H9 (cell line): ENCODE measurements at regions not wholly inside any gene's neighbourhood (a gene's known extent, or its start where the extent isn't known, plus 50 kb on each side); places are given as distances from the start of the nearest gene placed in this dataset.

ENCODE experiments used
- DNase-seq: peaks from one replicate; pipeline ENCODE4 v3.0.0-alpha.2; 2017
- H2AFZ ChIP-seq: one replicate; pipeline ENCODE4 v1.6.1; 2013; ENCODE audit warnings: mild to moderate bottlenecking, low read length, control low read depth, moderate library complexity
- H2AK5ac ChIP-seq: 2 replicates; pipeline ENCODE4 v1.6.1; 2013; ENCODE audit warnings: low read length, control low read depth, mixed read lengths; ENCODE audit not compliant: insufficient read length
- H2BK120ac ChIP-seq: one replicate; pipeline ENCODE4 v1.6.1; 2013; ENCODE audit warnings: low read depth, mild to moderate bottlenecking, low read length, control low read depth, inconsistent platforms; ENCODE audit not compliant: poor library complexity, severe bottlenecking
- H2BK12ac ChIP-seq: 2 replicates; pipeline ENCODE4 v1.6.1; 2013; ENCODE audit warnings: low read length, control low read depth, mixed read lengths, low read depth; ENCODE audit not compliant: insufficient read length
- H2BK15ac ChIP-seq: 2 replicates; pipeline ENCODE4 v1.6.1; 2013; ENCODE audit warnings: low read depth, low read length, control low read depth
- H2BK20ac ChIP-seq: one replicate; pipeline ENCODE4 v1.6.1; 2013; ENCODE audit warnings: low read depth, mild to moderate bottlenecking, low read length, control low read depth, inconsistent platforms; ENCODE audit not compliant: poor library complexity, severe bottlenecking
- H2BK5ac ChIP-seq: 2 replicates; pipeline ENCODE4 v1.6.1; 2013; ENCODE audit warnings: low read length, control low read depth, mixed read lengths; ENCODE audit not compliant: insufficient read length
- H3K14ac ChIP-seq: 2 replicates; pipeline ENCODE4 v1.6.1; 2013; ENCODE audit warnings: low read length, control low read depth; ENCODE audit not compliant: insufficient read depth
- H3K18ac ChIP-seq: 2 replicates; pipeline ENCODE4 v1.6.1; 2013; ENCODE audit warnings: low read depth, mild to moderate bottlenecking, mixed read lengths, low read length, control low read depth; ENCODE audit not compliant: insufficient read length
- H3K23ac ChIP-seq: 2 replicates; pipeline ENCODE4 v1.6.1; 2013; ENCODE audit warnings: low read length, control low read depth, mixed read lengths, low read depth; ENCODE audit not compliant: insufficient read length
- H3K23me2 ChIP-seq: 2 replicates; pipeline ENCODE4 v1.6.1; 2013; ENCODE audit warnings: low read depth, mild to moderate bottlenecking, mixed read lengths, low read length, control low read depth; ENCODE audit not compliant: insufficient read length, poor library complexity, severe bottlenecking
- H3K27ac ChIP-seq: 2 replicates; pipeline ENCODE4 v1.5.1; 2013; ENCODE audit warnings: low read length, control low read depth, mixed read lengths, low read depth; ENCODE audit not compliant: insufficient read length
- H3K27me3 ChIP-seq: 2 replicates; pipeline ENCODE4 v1.6.1; 2013; ENCODE audit warnings: low read length, control low read depth, inconsistent platforms; ENCODE audit not compliant: insufficient read depth
- H3K4ac ChIP-seq: 2 replicates; pipeline ENCODE4 v1.6.1; 2013; ENCODE audit warnings: low read depth, mild to moderate bottlenecking, control low read depth, inconsistent platforms, low read length, moderate library complexity
- H3K4me1 ChIP-seq: 2 replicates; pipeline ENCODE4 v1.6.1; 2013; ENCODE audit warnings: low read length, control low read depth, inconsistent platforms; ENCODE audit not compliant: insufficient read depth
- H3K4me2 ChIP-seq: 2 replicates; pipeline ENCODE4 v1.6.1; 2013; ENCODE audit warnings: low read length, control low read depth, mixed read lengths; ENCODE audit not compliant: insufficient read length, insufficient read depth
- H3K56ac ChIP-seq: 2 replicates; pipeline ENCODE4 v1.6.1; 2013; ENCODE audit warnings: low read depth, mild to moderate bottlenecking, mixed read lengths, low read length, control low read depth; ENCODE audit not compliant: insufficient read length
- H3K79me1 ChIP-seq: 2 replicates; pipeline ENCODE4 v1.6.1; 2013; ENCODE audit warnings: low read depth, mild to moderate bottlenecking, moderate library complexity, low read length, control low read depth, inconsistent platforms; ENCODE audit not compliant: insufficient read depth, poor library complexity, severe bottlenecking
- H3K79me2 ChIP-seq: 2 replicates; pipeline ENCODE4 v1.6.1; 2013; ENCODE audit warnings: low read length, control low read depth, inconsistent platforms; ENCODE audit not compliant: insufficient read depth
- H3K9ac ChIP-seq: 2 replicates; pipeline ENCODE4 v1.6.1; 2013; ENCODE audit warnings: low read length, control low read depth, mixed read lengths; ENCODE audit not compliant: insufficient read length; ENCODE audit errors: extremely low read depth
- H3K9me3 ChIP-seq: one replicate; pipeline ENCODE4 v1.6.1; 2013; ENCODE audit warnings: low read depth, low read length, inconsistent platforms; ENCODE audit not compliant: control insufficient read depth
- H3T11ph ChIP-seq: one replicate; pipeline ENCODE4 v1.6.1; 2013; ENCODE audit warnings: mild to moderate bottlenecking, low read length, control low read depth, inconsistent platforms
- H4K20me1 ChIP-seq: one replicate; pipeline ENCODE4 v1.6.1; 2013; ENCODE audit not compliant: control insufficient read depth, insufficient read length, insufficient read depth
- H4K5ac ChIP-seq: 2 replicates; pipeline ENCODE4 v1.6.1; 2013; ENCODE audit warnings: low read depth, mild to moderate bottlenecking, mixed read lengths, low read length, control low read depth; ENCODE audit not compliant: insufficient read length
- H4K8ac ChIP-seq: replicated peaks from 2 replicates; pipeline ENCODE4 v1.6.1; 2013; ENCODE audit warnings: low read length, control low read depth, mixed read lengths, low read depth; ENCODE audit not compliant: insufficient read length
- H4K91ac ChIP-seq: 2 replicates; pipeline ENCODE4 v1.6.1; 2013; ENCODE audit warnings: low read depth, mild to moderate bottlenecking, moderate library complexity, mixed read lengths, low read length, control low read depth; ENCODE audit not compliant: insufficient read length
- H3K27ac Mint-ChIP-seq, 3 experiments: 2 replicates in 2 of 3; 3 replicates in 1 of 3; pipeline ENCODE4 v1.8.0; 2020 to 2021; ENCODE audit warnings: mixed read lengths in 3 of 3, mild to moderate bottlenecking in 1 of 3, moderate library complexity in 1 of 3
- H3K27me3 Mint-ChIP-seq: 2 replicates; pipeline ENCODE4 v1.8.0; 2021; ENCODE audit warnings: low read depth, mild to moderate bottlenecking, moderate library complexity, mixed read lengths
- H3K36me3 Mint-ChIP-seq, 3 experiments: 2 replicates in 2 of 3; 3 replicates in 1 of 3; pipeline ENCODE4 v1.8.0; 2020 to 2021; ENCODE audit warnings: low read depth in 3 of 3, mixed read lengths in 3 of 3; ENCODE audit not compliant: insufficient read depth in 1 of 3
- H3K4me1 Mint-ChIP-seq, 2 experiments: 2 replicates each; pipeline ENCODE4 v1.8.0; 2020; ENCODE audit warnings: mixed read lengths in 2 of 2
- H3K4me3 Mint-ChIP-seq, 2 experiments: 2 replicates in 1 of 2; 3 replicates in 1 of 2; pipeline ENCODE4 v1.8.0; 2020 to 2021; ENCODE audit warnings: mild to moderate bottlenecking in 2 of 2, mixed read lengths in 2 of 2, moderate library complexity in 1 of 2
- H3K9me3 Mint-ChIP-seq, 2 experiments: 2 replicates in 1 of 2; 3 replicates in 1 of 2; pipeline ENCODE4 v1.8.0; 2020; ENCODE audit warnings: mild to moderate bottlenecking in 2 of 2, mixed read lengths in 2 of 2, moderate library complexity in 1 of 2
- CTCF ChIP-seq: fragments of 200-600 bp; sonication (generic); conservative IDR thresholded peaks from 3 replicates; pipeline ENCODE4 v1.8.0; 2021; ENCODE audit warnings: antibody characterized with exemption, mild to moderate bottlenecking
- WGBS: extraction: QIAGEN DNeasy Blood & Tissue Kit; methylation state at CpG from one replicate; pipeline ENCODE4 v1.1.7; 2013; ENCODE audit warnings: missing lambda C conversion rate, low lambda C conversion rate, mixed read lengths; ENCODE audit not compliant: insufficient read length; ENCODE audit errors: extremely low coverage; 5-methylcytosine and 5-hydroxymethylcytosine counted together

GRCh38 chr17:53227111-53227510, 595.6 kb upstream of the KIF2B start:
- no peak overlapping the region for H2BK20ac ChIP-seq
- no peak overlapping the region for H3K9ac ChIP-seq
- Mint-ChIP-seq H3K4me3 (no peak overlapping the region), H3K27ac (no peak overlapping the region), H3K4me1 (peaks cover 0 to 7% of the 10 kb centered on the region in 2 experiments; a peak in 2 of 4 replicates), H3K9me3 (peaks cover 5% of the 10 kb centered on the region in 2 experiments; a peak in 3 of 5 replicates), H3K36me3 (peaks cover 0 to 6% (median 2%) of the 10 kb centered on the region in 3 experiments; a peak in 5 of 7 replicates), H3K27me3 (no peaks in the 10 kb centered on the region)
- H3K18ac ChIP-seq = no peak overlapping the region
- no peak overlapping the region for H3K4ac ChIP-seq
- no peak overlapping the region for H3T11ph ChIP-seq
- no peaks in the 10 kb centered on the region for H4K20me1 ChIP-seq
- H2AFZ ChIP-seq = no peak overlapping the region
- no peaks in the 10 kb centered on the region for H3K4me1 ChIP-seq
- H3K79me1 ChIP-seq = no peaks in the 10 kb centered on the region
- no peak overlapping the region for H3K56ac ChIP-seq
- no peaks in the 10 kb centered on the region for H3K23me2 ChIP-seq
- TF ChIP-seq CTCF = no peak
- no peaks in the 10 kb centered on the region for H3K9me3 ChIP-seq
- H2AK5ac ChIP-seq = no peak overlapping the region
- no peak overlapping the region for H4K91ac ChIP-seq
- no peak overlapping the region for H4K8ac ChIP-seq
- no peaks in the 10 kb centered on the region for H3K79me2 ChIP-seq
- no peak for DNase-seq
- H2BK120ac ChIP-seq = no peak overlapping the region
- H3K27ac ChIP-seq = no peak overlapping the region
- no peak overlapping the region for H3K14ac ChIP-seq
- no peak overlapping the region for H4K5ac ChIP-seq
- no peak overlapping the region for H3K4me2 ChIP-seq
- H3K27me3 ChIP-seq = no peaks in the 10 kb centered on the region
- no peak overlapping the region for H2BK15ac ChIP-seq
- no peak overlapping the region for H3K23ac ChIP-seq
- H2BK5ac ChIP-seq = no peak overlapping the region
- no CpG with 5 or more reads among the region's 2 CpGs for WGBS
- H2BK12ac ChIP-seq = no peak overlapping the region
